Breast epithelium (tissue), 4 donors: ENCODE measurements at regions not wholly inside any gene's neighbourhood (a gene's known extent, or its start where the extent isn't known, plus 50 kb on each side); places are given as distances from the start of the nearest gene placed in this dataset.

Source experiments
- DNase-seq, 2 donors: peaks; one replicate each; pipeline ENCODE4 v3.0.0-alpha.2; 2019; ENCODE audit warnings: low spot score in 2 of 2
- H3K27ac ChIP-seq, 2 donors: fragments of 200-600 bp; sonication (generic) in 1 of 2; one replicate each; pipeline ENCODE4 v1.5.1; 2016 to 2019; ENCODE audit warnings: mild to moderate bottlenecking in 1 of 2
- H3K27me3 ChIP-seq, 2 donors: fragments of 200-600 bp; sonication (generic) in 1 of 2; one replicate each; pipeline versions ENCODE4 v1.5.1 to v1.6.0; 2017 to 2019; ENCODE audit warnings: control low read depth in 1 of 2, mild to moderate bottlenecking in 1 of 2
- H3K36me3 ChIP-seq: fragments of 200-600 bp; one replicate; pipeline ENCODE4 v1.5.1; 2019
- H3K4me1 ChIP-seq, 2 donors: fragments of 200-600 bp; sonication (generic); one replicate each; pipeline ENCODE4 v1.5.1; 2016 to 2019; ENCODE audit warnings: control low read depth in 1 of 2
- H3K4me3 ChIP-seq, 3 donors: fragments of 200-600 bp; sonication (generic); 1 replicate in 2 of 3; 2 replicates in 1 of 3; pipeline ENCODE4 v1.5.1; 2016 to 2019; ENCODE audit warnings: mild to moderate bottlenecking in 3 of 3, moderate library complexity in 2 of 3
- H3K9me3 ChIP-seq, 2 donors: fragments of 200-600 bp; sonication (generic) in 1 of 2; one replicate each; pipeline ENCODE4 v1.5.1; 2016 to 2019; ENCODE audit warnings: control low read depth in 1 of 2
- CTCF ChIP-seq, 3 donors: fragments of 450-650 bp; IDR thresholded peaks; one replicate each; pipeline ENCODE4 v1.5.1; 2016 to 2017; ENCODE audit warnings: antibody characterized with exemption in 3 of 3, mild to moderate bottlenecking in 3 of 3, moderate library complexity in 3 of 3
- POLR2A ChIP-seq: fragments of 450-650 bp; IDR thresholded peaks from one replicate; pipeline ENCODE4 v1.6.1; 2016; ENCODE audit warnings: antibody characterized with exemption, mild to moderate bottlenecking, moderate library complexity
- POLR2AphosphoS5 ChIP-seq, 3 donors: sonication (generic); formaldehyde crosslinking; IDR thresholded peaks; one replicate each; pipeline ENCODE4 v1.6.1; 2017; ENCODE audit warnings: antibody characterized with exemption in 3 of 3
- intact Hi-C: fragments of 100-400 bp; cut with DNase I; formaldehyde crosslinking; loops from one replicate; pipeline ENCODE4 v1.15.1; 2023; ENCODE audit warnings: low total_unique reads

GRCh38 chr15:29573197-29573838 is 248.9 kb downstream of the TJP1 start:
- intact Hi-C loops, result no loop called here
- H3K36me3 ChIP-seq, result no peaks in the 10 kb centered on the region
- no peak for DNase-seq
- H3K27ac ChIP-seq, result no peak overlapping the region
- TF ChIP-seq POLR2AphosphoS5 (IDR thresholded peaks at IDR 0.05) (no peak), POLR2A (no peak), CTCF (IDR thresholded peaks at IDR 0.05) (no peak)
- H3K9me3 ChIP-seq, result no peaks in the 10 kb centered on the region
- no peak overlapping the region for H3K4me3 ChIP-seq
- H3K27me3 ChIP-seq, result peaks cover 0 to 56% of the 10 kb centered on the region in 2 donors
- no peaks in the 10 kb centered on the region for H3K4me1 ChIP-seq

GRCh38 chr15:29571792-29572431 is 250.4 kb downstream of the TJP1 start:
- H3K9me3 ChIP-seq, result no peaks in the 10 kb centered on the region
- no peak overlapping the region for H3K27ac ChIP-seq
- H3K4me1 ChIP-seq, result no peaks in the 10 kb centered on the region
- no peak for DNase-seq
- no peak overlapping the region for H3K4me3 ChIP-seq
- TF ChIP-seq POLR2A (no peak), CTCF (IDR thresholded peaks at IDR 0.05) (no peak), POLR2AphosphoS5 (IDR thresholded peaks at IDR 0.05) (no peak)
- intact Hi-C loops, result no loop called here
- H3K27me3 ChIP-seq, result peaks cover 0 to 70% of the 10 kb centered on the region in 2 donors
- no peaks in the 10 kb centered on the region for H3K36me3 ChIP-seq

GRCh38 chr15:29570948-29571791 is 251.1 kb downstream of the TJP1 start:
- Histone ChIP-seq H3K27me3 (peaks cover 0 to 70% of the 10 kb centered on the region in 2 donors), H3K36me3 (no peaks in the 10 kb centered on the region), H3K4me3 (peak overlapping the region; percentile 26 to 63 (median 42)), H3K27ac (no peak overlapping the region), H3K9me3 (no peaks in the 10 kb centered on the region), H3K4me1 (no peaks in the 10 kb centered on the region)
- DNase-seq, result no peak
- TF ChIP-seq CTCF (IDR thresholded peaks at IDR 0.05) (no peak), POLR2AphosphoS5 (IDR thresholded peaks at IDR 0.05) (no peak), POLR2A (no peak)
- intact Hi-C loops, result no loop called here

GRCh38 chr15:29570121-29570947 is 251.9 kb downstream of the TJP1 start:
- Histone ChIP-seq H3K27me3 (peaks cover 0 to 72% of the 10 kb centered on the region in 2 donors), H3K4me1 (no peaks in the 10 kb centered on the region), H3K9me3 (no peaks in the 10 kb centered on the region), H3K27ac (no peak overlapping the region), H3K4me3 (peak overlapping the region; percentile 33 to 67 (median 49)), H3K36me3 (no peaks in the 10 kb centered on the region)
- TF ChIP-seq POLR2A (no peak), POLR2AphosphoS5 (IDR thresholded peaks at IDR 0.05) (no peak), CTCF (IDR thresholded peaks at IDR 0.05) (no peak)
- intact Hi-C loops, result no loop called here
- no peak for DNase-seq
